Embryonic facial prominence (tissue), 1 donor: ENCODE measurements at regions not wholly inside any gene's neighbourhood (a gene's known extent, or its start where the extent isn't known, plus 50 kb on each side); places are given as distances from the start of the nearest gene placed in this dataset.

Experiments
- DNase-seq: peaks from one replicate; pipeline ENCODE4 v3.0.0-alpha.2; 2016; ENCODE audit errors: extremely low spot score

GRCh38 chr11:106329273-106330018, 252.0 kb downstream of the AASDHPPT start:
- DNase-seq = no peak

DNA sequence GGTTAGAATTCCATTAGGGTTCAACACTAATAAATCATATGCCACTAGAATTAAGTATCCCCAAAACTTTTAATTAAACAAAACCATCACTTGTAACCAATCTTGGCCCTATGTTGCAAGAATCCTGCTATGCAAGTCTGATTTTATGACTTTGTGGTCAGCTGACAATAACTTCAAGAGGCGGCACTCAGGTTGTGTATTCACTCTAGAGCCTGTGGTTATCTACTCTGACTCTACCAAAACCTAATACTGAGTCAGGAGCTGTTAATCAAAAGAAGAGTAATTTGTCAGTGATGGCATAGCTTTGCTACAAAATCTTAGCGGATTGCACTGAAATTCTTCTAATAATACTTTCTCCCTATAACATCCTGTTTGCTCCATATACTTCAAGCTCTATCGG, 253.7 kb downstream of the AASDHPPT start:
- DNase-seq = no peak

GRCh38 chr11:106333678-106334077, 256.2 kb downstream of the AASDHPPT start:
- no peak for DNase-seq

DNA sequence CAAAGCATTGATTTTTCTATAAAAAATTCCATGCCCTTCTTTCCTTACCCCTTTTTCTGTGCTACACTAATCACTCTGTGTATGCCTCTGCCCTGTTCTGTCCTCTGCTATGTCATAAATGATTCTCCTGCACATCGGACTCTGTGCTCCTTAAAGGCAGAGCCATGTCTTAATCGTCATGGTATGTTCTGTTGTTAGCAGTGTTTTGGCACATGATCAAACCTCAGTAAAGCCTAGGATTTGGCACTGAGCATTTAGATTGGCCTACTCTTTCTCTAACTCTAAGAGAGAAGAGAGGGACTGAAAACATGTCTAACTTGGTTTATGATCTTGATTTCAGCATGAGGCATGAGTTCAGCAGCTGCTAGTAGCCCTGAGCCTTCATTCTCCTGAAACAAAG, 266.9 kb downstream of the AASDHPPT start:
- DNase-seq = no peak

- DNase-seq = no peak
Measured at GRCh38 chr11:106344966-106345365, 267.5 kb downstream of the AASDHPPT start.

GRCh38 chr11:106353031-106353430, 275.6 kb downstream of the AASDHPPT start:
- DNase-seq = no peak

GRCh38 chr11:106369224-106369623, 291.8 kb downstream of the AASDHPPT start:
- no peak for DNase-seq

DNA sequence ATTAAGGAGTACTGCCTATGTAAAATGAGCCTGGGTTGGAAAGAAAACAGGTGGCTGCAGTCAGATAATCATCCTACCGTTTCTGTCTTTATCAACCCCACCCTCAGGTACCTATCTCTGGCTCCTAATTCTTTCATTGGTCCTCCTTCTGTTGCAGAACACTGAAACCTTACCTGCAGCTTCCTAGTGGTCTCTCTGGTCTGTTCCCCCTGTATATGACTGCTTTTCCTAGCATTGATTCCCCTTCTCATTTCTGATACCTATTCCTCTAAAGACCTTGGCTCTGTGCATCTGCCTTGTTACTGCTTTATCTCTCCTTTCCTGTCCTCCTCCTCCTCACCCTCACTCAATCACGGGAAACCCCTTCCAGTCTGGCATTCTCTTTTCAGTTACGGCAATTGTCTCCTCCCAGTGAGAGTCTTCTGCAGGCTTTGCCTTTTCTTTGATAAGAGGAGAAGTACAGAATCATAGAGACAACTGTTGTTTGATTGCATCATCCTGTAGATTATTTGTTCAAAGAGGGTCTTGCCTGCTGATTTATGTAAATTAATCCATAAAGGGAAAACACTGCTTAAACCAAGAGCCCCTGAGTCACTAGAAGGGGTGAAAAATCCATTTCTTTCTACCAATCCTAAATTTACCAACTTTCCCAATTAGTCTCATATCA, 301.2 kb downstream of the AASDHPPT start:
- no peak for DNase-seq

DNA sequence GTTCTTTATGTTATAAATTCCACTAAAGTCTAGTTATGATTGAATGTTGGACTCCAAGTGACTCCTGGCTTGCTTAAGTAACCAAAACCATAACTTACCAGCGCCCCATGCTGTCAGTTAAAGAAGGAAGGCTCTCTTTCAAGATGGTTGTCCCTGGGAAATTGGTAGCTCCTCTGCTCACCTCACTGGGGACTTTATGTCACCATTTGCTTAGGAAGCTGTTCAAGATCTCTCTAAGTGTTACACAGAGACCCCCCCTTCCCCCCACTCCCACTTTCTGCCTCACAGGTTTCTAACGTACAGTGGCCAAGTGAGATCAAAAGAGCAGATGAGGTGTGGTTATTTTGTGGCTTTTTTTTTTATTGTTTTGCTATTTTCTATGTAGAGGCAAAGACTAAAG, 301.8 kb downstream of the AASDHPPT start:
- DNase-seq = no peak

- no peak for DNase-seq
Measured at GRCh38 chr11:106379712-106380111, 302.2 kb downstream of the AASDHPPT start.

DNA sequence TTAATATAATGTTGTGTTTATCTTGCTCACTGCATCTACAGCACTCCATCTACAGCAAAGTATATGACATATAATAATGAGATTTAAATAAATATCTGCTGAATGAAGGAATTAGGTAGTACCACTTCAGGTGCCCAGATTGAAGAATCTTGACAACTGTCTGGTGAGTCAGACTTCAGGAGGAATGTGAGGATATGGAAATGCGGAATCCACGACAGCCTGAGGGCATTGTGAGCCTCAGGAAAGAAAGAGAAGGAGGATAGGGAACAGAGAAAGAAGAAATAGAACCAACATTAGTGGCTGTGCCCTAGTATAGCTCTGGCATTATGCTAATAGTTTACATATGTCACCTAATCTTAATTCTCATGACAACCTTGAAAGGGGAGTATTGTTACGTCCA, 304.4 kb downstream of the AASDHPPT start:
- DNase-seq = no peak

DNA sequence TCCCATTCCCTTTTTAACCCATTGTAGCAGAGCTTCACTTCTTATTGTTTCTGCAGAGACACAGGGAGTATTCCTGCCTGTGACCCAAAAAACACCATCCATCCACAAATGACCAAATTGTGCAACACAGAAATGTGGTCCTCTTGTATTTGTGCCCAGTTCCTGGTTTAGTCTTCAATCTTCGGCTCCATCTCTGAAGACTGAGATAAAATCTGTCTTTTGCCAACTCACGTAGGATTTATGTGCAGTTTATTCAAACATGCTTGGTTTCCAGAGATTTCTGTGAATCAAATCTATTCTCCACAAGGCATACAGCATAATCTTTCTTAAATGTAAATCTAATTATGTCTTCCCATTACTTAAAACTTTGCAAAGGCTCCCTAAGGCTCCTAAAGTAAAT, 307.0 kb downstream of the AASDHPPT start:
- no peak for DNase-seq

DNA sequence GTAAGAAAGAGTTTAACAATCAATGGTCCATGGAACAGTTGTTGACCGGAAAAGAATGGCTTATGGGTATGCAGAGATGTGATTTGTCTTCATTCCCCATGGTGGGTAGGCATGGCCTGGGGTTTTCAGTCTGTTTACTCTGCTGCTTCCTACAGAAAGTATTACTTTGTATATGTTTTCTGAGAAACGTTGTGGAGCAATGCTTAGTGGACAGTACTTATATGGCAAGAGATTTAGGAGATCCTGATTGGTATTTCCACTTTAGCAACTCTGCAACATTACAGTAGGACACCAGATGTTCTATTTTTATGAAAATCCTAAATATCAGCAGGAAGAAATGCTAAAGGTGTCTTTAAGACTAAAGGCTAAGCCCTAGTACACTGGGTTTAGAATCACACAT, 309.1 kb downstream of the AASDHPPT start:
- no peak for DNase-seq

DNA sequence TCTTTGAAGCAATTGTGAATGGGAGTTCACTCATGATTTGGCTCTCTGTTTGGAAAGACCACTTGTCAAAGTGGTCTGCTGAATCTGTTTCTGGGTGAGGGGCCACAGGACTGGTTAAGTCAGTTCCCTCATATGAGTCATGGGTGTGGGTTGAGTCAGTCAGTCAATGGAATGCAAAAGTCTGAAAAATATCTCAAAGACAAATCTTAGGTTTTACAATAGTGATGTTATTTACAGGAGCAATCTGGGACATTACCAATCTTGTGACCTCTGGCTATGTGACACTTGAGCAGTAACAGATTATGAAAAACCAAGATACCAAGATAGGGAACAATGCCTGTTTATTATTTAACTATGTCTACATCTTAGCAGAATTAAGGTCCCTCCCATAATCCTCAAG, 311.6 kb downstream of the AASDHPPT start:
- DNase-seq = no peak

GRCh38 chr11:106390078-106390477, 312.6 kb downstream of the AASDHPPT start:
- no peak for DNase-seq

DNA sequence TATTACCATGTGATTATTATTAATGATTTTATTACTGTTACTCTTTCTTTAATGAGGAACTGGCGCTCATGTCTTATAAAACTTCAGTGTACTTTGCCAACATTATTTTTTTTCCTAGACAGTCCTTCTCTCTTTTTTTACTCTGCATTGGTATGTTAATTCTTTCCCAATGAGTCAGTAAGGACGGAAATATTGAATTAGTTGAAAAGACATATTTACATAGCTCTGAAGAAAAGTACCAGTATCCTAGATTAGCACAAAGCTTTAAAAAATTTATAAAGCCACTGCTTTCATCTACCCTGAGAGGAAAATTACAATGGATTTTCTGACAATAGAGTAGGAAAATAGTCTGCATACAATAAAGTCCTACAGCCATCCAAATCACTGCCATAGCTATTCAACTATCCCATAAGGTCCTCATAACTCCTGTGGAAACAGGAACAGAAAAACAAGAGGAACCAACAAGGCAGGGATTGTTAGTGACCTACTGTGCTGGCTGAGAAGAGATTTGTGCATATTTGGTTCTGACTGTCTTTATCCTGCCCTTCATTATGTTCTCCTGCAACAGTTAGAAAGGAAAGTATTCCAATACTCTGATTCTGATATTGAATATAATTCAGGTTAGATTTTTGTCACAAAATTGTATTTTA, 314.4 kb downstream of the AASDHPPT start:
- DNase-seq = no peak

DNA sequence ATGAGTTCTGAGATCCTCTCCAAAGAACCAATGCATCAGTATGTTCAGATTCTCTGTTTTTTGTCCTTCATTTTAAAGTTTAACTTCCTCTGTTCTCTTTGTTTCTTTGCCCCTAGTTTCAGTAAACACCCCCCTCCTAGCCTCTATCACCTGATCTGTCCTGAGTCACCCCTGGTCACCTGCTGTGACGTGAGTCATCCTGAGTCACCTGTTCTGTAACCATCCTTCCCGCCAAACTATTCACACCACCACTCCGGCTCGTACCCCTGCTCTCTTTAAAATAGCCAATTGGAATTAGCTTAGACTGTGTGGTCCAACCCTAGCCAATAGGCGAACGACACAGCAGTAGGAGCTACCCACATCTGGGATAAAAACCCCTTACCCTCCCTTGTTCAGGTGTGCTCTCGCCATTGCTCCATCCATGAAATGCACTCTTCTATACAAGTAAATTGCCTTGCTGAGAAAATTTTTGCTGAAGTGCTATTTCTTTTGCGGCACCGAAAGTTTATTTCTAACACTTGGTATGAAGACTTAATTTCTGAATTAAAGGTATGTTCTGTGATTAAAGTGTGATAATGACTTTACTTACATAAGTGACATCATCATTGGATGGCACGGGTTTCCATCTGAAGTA, 318.4 kb downstream of the AASDHPPT start:
- DNase-seq = no peak

DNA sequence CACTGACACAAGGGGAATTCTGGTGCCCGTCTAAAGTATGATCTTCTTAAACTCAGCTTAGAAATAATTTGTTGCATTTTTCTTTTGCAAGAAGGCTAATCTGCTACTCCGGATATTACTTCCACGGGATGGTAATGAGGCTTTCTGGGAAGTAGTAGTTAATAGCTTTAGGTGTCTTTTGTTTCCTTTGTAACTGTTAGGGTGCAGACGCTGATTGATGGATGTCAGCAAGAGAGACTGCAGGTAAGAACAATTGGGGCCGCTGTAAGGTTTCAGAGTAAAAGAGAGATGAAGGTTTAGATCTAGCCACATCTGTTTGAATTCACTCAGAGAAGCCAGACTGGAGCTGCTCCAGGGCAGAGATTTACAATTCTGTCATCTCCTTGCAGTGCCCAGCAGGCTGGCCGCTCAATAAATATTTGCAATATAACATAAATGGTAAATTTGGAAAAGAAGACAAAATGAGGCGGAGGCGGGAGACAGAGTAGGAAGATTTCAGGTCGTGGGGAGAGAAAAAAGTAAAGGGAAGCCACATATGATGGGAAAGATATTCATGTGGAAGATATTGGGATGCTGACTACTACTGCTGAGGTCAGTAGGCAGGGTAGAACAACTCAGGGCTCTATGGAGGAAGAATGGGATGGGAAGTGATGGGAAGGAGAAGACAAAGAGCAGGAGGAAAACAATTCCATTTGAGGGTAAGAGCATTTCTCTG, 320.5 kb downstream of the AASDHPPT start:
- no peak for DNase-seq

GRCh38 chr11:106398502-106399075, 321.1 kb downstream of the AASDHPPT start:
- no peak for DNase-seq

GRCh38 chr11:106399076-106399511, 321.6 kb downstream of the AASDHPPT start:
- peak; percentile 60 for DNase-seq

- DNase-seq = no peak
Measured at GRCh38 chr11:106399624-106400023, 322.2 kb downstream of the AASDHPPT start.
